DOHH2 (cell line): ENCODE measurements at regions not wholly inside any gene's neighbourhood (a gene's known extent, or its start where the extent isn't known, plus 50 kb on each side); places are given as distances from the start of the nearest gene placed in this dataset.

Experiments
- H3F3A ChIP-seq: fragments of 200-600 bp; sonication (generic), shearing (Covaris generic); 2 replicates; pipeline ENCODE4 v1.6.0; 2016; ENCODE audit warnings: antibody characterized with exemption, mild to moderate bottlenecking; ENCODE audit not compliant: control insufficient read depth, insufficient read depth
- H3K27ac ChIP-seq: fragments of 200-600 bp; sonication (generic); 2 replicates; pipeline ENCODE4 v1.5.1; 2014; ENCODE audit warnings: low read depth, mild to moderate bottlenecking, low read length, moderate library complexity
- H3K27me3 ChIP-seq: fragments of 200-600 bp; sonication (generic); 2 replicates; pipeline ENCODE4 v1.6.1; 2014; ENCODE audit warnings: mild to moderate bottlenecking, low read length, mixed read lengths; ENCODE audit not compliant: control insufficient read depth
- H3K36me3 ChIP-seq: fragments of 200-600 bp; sonication (generic); 2 replicates; pipeline ENCODE4 v1.6.1; 2014; ENCODE audit warnings: mild to moderate bottlenecking, low read length, moderate library complexity, mixed read lengths; ENCODE audit not compliant: control insufficient read depth
- H3K4me1 ChIP-seq: fragments of 200-600 bp; sonication (generic); 2 replicates; pipeline ENCODE4 v1.6.1; 2014; ENCODE audit warnings: mild to moderate bottlenecking, low read length, mixed read lengths; ENCODE audit not compliant: control insufficient read depth
- H3K4me2 ChIP-seq: fragments of 200-600 bp; sonication (generic); 2 replicates; pipeline ENCODE4 v1.6.0; 2014; ENCODE audit warnings: mild to moderate bottlenecking, low read length, moderate library complexity
- H3K4me3 ChIP-seq: fragments of 200-600 bp; sonication (generic); 2 replicates; pipeline ENCODE4 v1.5.1; 2014; ENCODE audit warnings: mild to moderate bottlenecking, low read length, mixed read lengths
- H3K79me2 ChIP-seq: fragments of 200-600 bp; sonication (generic); 2 replicates; pipeline ENCODE4 v1.6.1; 2014; ENCODE audit warnings: mild to moderate bottlenecking, low read length, mixed read lengths; ENCODE audit not compliant: control insufficient read depth
- H3K9me2 ChIP-seq: fragments of 200-600 bp; sonication (generic); replicated peaks from 2 replicates; pipeline ENCODE4 v1.6.1; 2014; ENCODE audit warnings: mild to moderate bottlenecking, low read length, mixed read lengths; ENCODE audit not compliant: control insufficient read depth
- H3K9me3 ChIP-seq: fragments of 200-600 bp; sonication (generic); 2 replicates; pipeline ENCODE4 v1.6.1; 2014; ENCODE audit warnings: antibody characterized with exemption, low read length, mixed read lengths; ENCODE audit not compliant: control insufficient read depth, insufficient read depth
- H4K20me1 ChIP-seq: fragments of 200-600 bp; sonication (generic); 2 replicates; pipeline ENCODE4 v1.6.0; 2014; ENCODE audit warnings: low read depth, mild to moderate bottlenecking, antibody characterized with exemption, low read length, moderate library complexity; ENCODE audit not compliant: control insufficient read depth, insufficient read depth
- CTCF ChIP-seq: fragments of 200-600 bp; sonication (generic); IDR thresholded peaks from one replicate; pipeline ENCODE4 v1.5.1; 2014; ENCODE audit warnings: antibody characterized with exemption, mild to moderate bottlenecking, low read depth, low read length; ENCODE audit not compliant: poor library complexity, severe bottlenecking
- EZH2phosphoT487 ChIP-seq: fragments of 200-600 bp; sonication (generic); IDR thresholded peaks from 2 replicates; pipeline ENCODE4 v1.6.1; 2017; ENCODE audit warnings: borderline replicate concordance, mild to moderate bottlenecking, antibody characterized with exemption, low read length, moderate library complexity, mixed read lengths

GRCh38 chr20:6999381-6999780, 231.9 kb downstream of the BMP2 start:
- no peak overlapping the region for H3K4me2 ChIP-seq

GRCh38 chr20:7003598-7003997, 236.1 kb downstream of the BMP2 start:
- no peaks in the 10 kb centered on the region for H4K20me1 ChIP-seq
- no peaks in the 10 kb centered on the region for H3F3A ChIP-seq
- H3K27me3 ChIP-seq = no peaks in the 10 kb centered on the region
- no peaks in the 10 kb centered on the region for H3K36me3 ChIP-seq
- no peak overlapping the region for H3K27ac ChIP-seq
- H3K9me2 ChIP-seq = no peaks in the 10 kb centered on the region
- H3K4me3 ChIP-seq = no peak overlapping the region
- no peak overlapping the region for H3K4me2 ChIP-seq
- no peaks in the 10 kb centered on the region for H3K9me3 ChIP-seq
- H3K4me1 ChIP-seq = no peaks in the 10 kb centered on the region
- TF ChIP-seq EZH2phosphoT487 = no peak
- TF ChIP-seq CTCF = no peak
- no peaks in the 10 kb centered on the region for H3K79me2 ChIP-seq

More at GRCh38 chr20:6999381-6999780, 231.9 kb downstream of the BMP2 start:
- Histone ChIP-seq H3K9me2 (no peaks in the 10 kb centered on the region), H4K20me1 (no peaks in the 10 kb centered on the region), H3K27ac (no peak overlapping the region), H3K9me3 (no peaks in the 10 kb centered on the region), H3F3A (no peaks in the 10 kb centered on the region), H3K36me3 (no peaks in the 10 kb centered on the region), H3K4me1 (no peaks in the 10 kb centered on the region), H3K4me3 (no peak overlapping the region), H3K79me2 (no peaks in the 10 kb centered on the region), H3K27me3 (no peaks in the 10 kb centered on the region)
- TF ChIP-seq EZH2phosphoT487 = no peak
- TF ChIP-seq CTCF = no peak

- no peak for TF ChIP-seq EZH2phosphoT487
- no peak for TF ChIP-seq CTCF
- no peak overlapping the region for H3K4me2 ChIP-seq
These were observed 237.3 kb downstream of the BMP2 start for GRCh38 chr20:7004801-7005200.

GRCh38 chr20:7010527-7010926, 243.0 kb downstream of the BMP2 start:
- TF ChIP-seq EZH2phosphoT487 = no peak
- TF ChIP-seq CTCF = no peak
- no peak overlapping the region for H3K27ac ChIP-seq

More at GRCh38 chr20:7004801-7005200, 237.3 kb downstream of the BMP2 start:
- Histone ChIP-seq H3K27me3 (no peaks in the 10 kb centered on the region), H3K4me1 (no peaks in the 10 kb centered on the region), H4K20me1 (no peaks in the 10 kb centered on the region), H3K9me3 (no peaks in the 10 kb centered on the region), H3K36me3 (no peaks in the 10 kb centered on the region), H3K9me2 (no peaks in the 10 kb centered on the region), H3K79me2 (no peaks in the 10 kb centered on the region), H3K27ac (no peak overlapping the region), H3K4me3 (no peak overlapping the region), H3F3A (no peaks in the 10 kb centered on the region)

More at GRCh38 chr20:7010527-7010926, 243.0 kb downstream of the BMP2 start:
- Histone ChIP-seq H3K27me3 (no peaks in the 10 kb centered on the region), H3K9me3 (no peaks in the 10 kb centered on the region), H3K4me3 (no peak overlapping the region), H3F3A (no peaks in the 10 kb centered on the region), H3K4me2 (no peak overlapping the region), H4K20me1 (no peaks in the 10 kb centered on the region), H3K4me1 (no peaks in the 10 kb centered on the region), H3K79me2 (no peaks in the 10 kb centered on the region), H3K9me2 (no peaks in the 10 kb centered on the region), H3K36me3 (no peaks in the 10 kb centered on the region)
